PFSK-1 (cell line): ENCODE measurements at regions not wholly inside any gene's neighbourhood (a gene's known extent, or its start where the extent isn't known, plus 50 kb on each side); places are given as distances from the start of the nearest gene placed in this dataset.

Source experiments
- POLR2AphosphoS5 ChIP-seq: IDR thresholded peaks from 2 replicates; pipeline ENCODE4 v1.6.1; 2012; ENCODE audit warnings: low read depth, mild to moderate bottlenecking, control low read depth, low read length, moderate library complexity
- REST ChIP-seq, 2 experiments: IDR thresholded peaks; 2 replicates each; pipeline versions ENCODE4 v1.6.1 to v1.8.0; 2011 to 2012; ENCODE audit warnings: low read depth in 2 of 2, low read length in 2 of 2, control low read depth in 1 of 2, inconsistent platforms in 1 of 2, mild to moderate bottlenecking in 1 of 2, moderate library complexity in 1 of 2; ENCODE audit not compliant: insufficient read depth in 1 of 2
- TAF1 ChIP-seq: IDR thresholded peaks from 2 replicates; pipeline ENCODE4 v1.6.1; 2012; ENCODE audit warnings: low read length, control low read depth, borderline replicate concordance; ENCODE audit not compliant: insufficient read depth

- TF ChIP-seq POLR2AphosphoS5 = no peak
- no peak for TF ChIP-seq REST (IDR thresholded peaks at IDR 0.05; ENCODE audit: insufficient read depth in 1 of 2, low read depth in 2 of 2, low read length in 2 of 2)
- TF ChIP-seq TAF1 = no peak
These were observed 97.3 kb upstream of the ZNF469 start for GRCh38 chr16:88285514-88285822.
